Mucosa of descending colon (tissue), 3 donors: ENCODE measurements at regions not wholly inside any gene's neighbourhood (a gene's known extent, or its start where the extent isn't known, plus 50 kb on each side); places are given as distances from the start of the nearest gene placed in this dataset.

Experiments used
- ATAC-seq: fragments of 200-7000 bp; cut with Tn5 transposase; one replicate; pipeline ENCODE4 v1.9.1; 2020; ENCODE audit warnings: mild to moderate bottlenecking, moderate library complexity
- DNase-seq, 3 donors: peaks; one replicate each; pipeline ENCODE4 v3.0.0-alpha.2; 2020
- H3K36me3 ChIP-seq: fragments of 200-600 bp; one replicate; pipeline ENCODE4 v1.8.0; 2021; ENCODE audit warnings: low read depth, mild to moderate bottlenecking
- H3K4me1 ChIP-seq: fragments of 200-600 bp; one replicate; pipeline ENCODE4 v1.8.0; 2021; ENCODE audit warnings: low read depth, mild to moderate bottlenecking
- H3K4me3 ChIP-seq: fragments of 200-600 bp; one replicate; pipeline ENCODE4 v1.8.0; 2021; ENCODE audit warnings: mild to moderate bottlenecking
- H3K9me3 ChIP-seq: fragments of 200-600 bp; one replicate; pipeline ENCODE4 v1.8.0; 2021; ENCODE audit warnings: mild to moderate bottlenecking
- intact Hi-C, 2 donors: fragments of 100-400 bp; cut with DNase I in 1 of 2; cut with micrococcal nuclease in 1 of 2; formaldehyde crosslinking; loops; one replicate each; pipeline versions ENCODE4 v1.11.0 to v1.11.1; 2022; cut with DNase I, micrococcal nuclease
- TF ChIP-seq, protein P1 (sequence below): fragments of 200-600 bp; IDR thresholded peaks from one replicate; pipeline ENCODE4 v1.8.0; 2022; ENCODE audit warnings: antibody characterized with exemption, mild to moderate bottlenecking
- donor health status: DM: no; HTN: no; CAD: no; lungs with moderate emphysema.
- donor health status: DM: no; HTN: no; CAD: no.
- donor health status: DM: no; HTN: yes; CAD: no.

GRCh38 chr4:124030147-124030546 lies 633.6 kb downstream of the SPRY1 start:
- H3K4me3 ChIP-seq, result no peak overlapping the region
- intact Hi-C loops, result no loop called here
- TF ChIP-seq, protein P1, sequence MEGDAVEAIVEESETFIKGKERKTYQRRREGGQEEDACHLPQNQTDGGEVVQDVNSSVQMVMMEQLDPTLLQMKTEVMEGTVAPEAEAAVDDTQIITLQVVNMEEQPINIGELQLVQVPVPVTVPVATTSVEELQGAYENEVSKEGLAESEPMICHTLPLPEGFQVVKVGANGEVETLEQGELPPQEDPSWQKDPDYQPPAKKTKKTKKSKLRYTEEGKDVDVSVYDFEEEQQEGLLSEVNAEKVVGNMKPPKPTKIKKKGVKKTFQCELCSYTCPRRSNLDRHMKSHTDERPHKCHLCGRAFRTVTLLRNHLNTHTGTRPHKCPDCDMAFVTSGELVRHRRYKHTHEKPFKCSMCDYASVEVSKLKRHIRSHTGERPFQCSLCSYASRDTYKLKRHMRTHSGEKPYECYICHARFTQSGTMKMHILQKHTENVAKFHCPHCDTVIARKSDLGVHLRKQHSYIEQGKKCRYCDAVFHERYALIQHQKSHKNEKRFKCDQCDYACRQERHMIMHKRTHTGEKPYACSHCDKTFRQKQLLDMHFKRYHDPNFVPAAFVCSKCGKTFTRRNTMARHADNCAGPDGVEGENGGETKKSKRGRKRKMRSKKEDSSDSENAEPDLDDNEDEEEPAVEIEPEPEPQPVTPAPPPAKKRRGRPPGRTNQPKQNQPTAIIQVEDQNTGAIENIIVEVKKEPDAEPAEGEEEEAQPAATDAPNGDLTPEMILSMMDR, result no peak
- ATAC-seq (peak; percentile 27), DNase-seq (no peak)
- H3K36me3 ChIP-seq, result no peaks in the 10 kb centered on the region
- no peaks in the 10 kb centered on the region for H3K4me1 ChIP-seq
- H3K9me3 ChIP-seq, result no peaks in the 10 kb centered on the region

GRCh38 chr4:124032035-124032434 lies 635.4 kb downstream of the SPRY1 start:
- Histone ChIP-seq H3K4me3 (no peak overlapping the region), H3K36me3 (no peaks in the 10 kb centered on the region), H3K4me1 (no peaks in the 10 kb centered on the region), H3K9me3 (no peaks in the 10 kb centered on the region)
- intact Hi-C loops, result no loop called here
- ATAC-seq (no peak), DNase-seq (no peak)
- TF ChIP-seq, protein P1, result no peak

DNA sequence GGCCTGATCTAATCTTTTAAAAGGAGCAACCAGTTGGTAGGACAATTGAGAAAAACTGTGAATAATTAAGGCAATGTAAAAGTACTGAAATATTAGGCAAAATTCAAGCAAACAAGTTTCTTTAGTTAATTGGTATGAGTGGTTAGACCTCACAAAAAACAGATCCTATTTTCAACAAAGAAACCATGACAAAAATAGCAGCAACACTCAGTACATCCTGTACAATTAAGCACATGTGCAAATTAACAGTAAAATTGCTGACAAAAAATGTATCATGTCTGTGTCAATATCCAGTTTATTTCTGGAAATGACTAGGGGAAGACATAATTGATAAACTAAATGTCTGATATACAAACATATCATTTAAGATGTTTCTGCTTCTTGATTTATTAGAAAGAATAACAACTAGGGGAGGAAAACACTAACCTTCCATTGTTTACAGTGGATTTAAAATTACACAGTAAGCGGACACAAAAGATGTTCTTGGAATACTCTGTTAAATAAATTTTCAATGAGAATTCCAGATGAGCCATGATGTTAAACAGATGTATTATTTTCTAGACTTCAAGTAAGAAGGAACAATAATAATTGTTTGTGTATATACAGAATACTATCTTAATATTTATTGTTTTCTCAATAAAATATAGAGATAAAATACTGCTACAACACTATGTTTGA lies 638.9 kb downstream of the SPRY1 start:
- ATAC-seq (no peak), DNase-seq (no peak)
- TF ChIP-seq, protein P1, result no peak
- H3K4me3 ChIP-seq, result no peak overlapping the region
- H3K36me3 ChIP-seq, result no peaks in the 10 kb centered on the region
- intact Hi-C loops, result no loop called here
- no peaks in the 10 kb centered on the region for H3K9me3 ChIP-seq
- no peaks in the 10 kb centered on the region for H3K4me1 ChIP-seq

GRCh38 chr4:124037236-124037635 lies 640.6 kb downstream of the SPRY1 start:
- H3K36me3 ChIP-seq, result no peaks in the 10 kb centered on the region
- ATAC-seq, result no peak
- TF ChIP-seq, protein P1, result no peak

GRCh38 chr4:124044330-124044729 lies 647.7 kb downstream of the SPRY1 start:
- no peak for DNase-seq
- intact Hi-C loops, result no loop called here
- Histone ChIP-seq H3K4me1 (no peaks in the 10 kb centered on the region), H3K9me3 (no peaks in the 10 kb centered on the region), H3K36me3 (no peaks in the 10 kb centered on the region), H3K4me3 (no peak overlapping the region)
- TF ChIP-seq, protein P1, result no peak
- no peak for ATAC-seq

More at GRCh38 chr4:124037236-124037635, 640.6 kb downstream of the SPRY1 start:
- no peak for DNase-seq
- intact Hi-C loops, result no loop called here
- no peak overlapping the region for H3K4me3 ChIP-seq
- H3K9me3 ChIP-seq, result no peaks in the 10 kb centered on the region
- no peaks in the 10 kb centered on the region for H3K4me1 ChIP-seq

- ATAC-seq (no peak), DNase-seq (no peak)
- Histone ChIP-seq H3K4me3 (no peak overlapping the region), H3K36me3 (no peaks in the 10 kb centered on the region), H3K9me3 (no peaks in the 10 kb centered on the region), H3K4me1 (no peaks in the 10 kb centered on the region)
- intact Hi-C loops, result no loop called here
- TF ChIP-seq, protein P1, result no peak
Observed at GRCh38 chr4:124044867-124045266, 648.3 kb downstream of the SPRY1 start.
